Medulla oblongata (tissue), 1 donor: ENCODE measurements at regions not wholly inside any gene's neighbourhood (a gene's known extent, or its start where the extent isn't known, plus 50 kb on each side); places are given as distances from the start of the nearest gene placed in this dataset.
"Not testable (repeated sequence)": the region's sequence is repeated elsewhere in the genome, so short reads cannot be mapped to it uniquely, and the experiment has no call there.

Experiments used
- DNase-seq: peaks from one replicate; pipeline ENCODE4 v3.0.0-alpha.2; 2015; ENCODE audit errors: extremely low spot score

GRCh38 chr21:16218682-16219343 is 489.0 kb downstream of the USP25 start:
- DNase-seq = no peak

GRCh38 chr21:16224756-16225155 is 495.0 kb downstream of the USP25 start:
- DNase-seq = not testable (repeated sequence)

GRCh38 chr21:16239659-16240265 is 510.0 kb downstream of the USP25 start:
- DNase-seq = no peak

GRCh38 chr21:16241016-16241415 is 511.2 kb downstream of the USP25 start:
- no peak for DNase-seq

- no peak for DNase-seq
Observed at GRCh38 chr21:16241479-16241963, 511.7 kb downstream of the USP25 start.

- peak; percentile 58 for DNase-seq
Observed at GRCh38 chr21:16243396-16243795, 513.6 kb downstream of the USP25 start.

GRCh38 chr21:16248705-16249104 is 518.9 kb downstream of the USP25 start:
- DNase-seq = no peak

GRCh38 chr21:16250273-16250672 is 520.5 kb downstream of the USP25 start:
- peak; percentile 43 for DNase-seq

- no peak for DNase-seq
Observed at GRCh38 chr21:16258844-16259611, 529.2 kb downstream of the USP25 start.

- DNase-seq = no peak
Observed at GRCh38 chr21:16262091-16262490, 532.3 kb downstream of the USP25 start.

GRCh38 chr21:16264319-16264718 is 534.5 kb downstream of the USP25 start:
- DNase-seq = peak; percentile 43

- no peak for DNase-seq
Observed at GRCh38 chr21:16269476-16269875, 539.7 kb downstream of the USP25 start.

- peak; percentile 81 for DNase-seq
Observed at GRCh38 chr21:16279731-16280581, 550.2 kb downstream of the USP25 start.

GRCh38 chr21:16280686-16281091 is 550.9 kb downstream of the USP25 start:
- DNase-seq = peak; percentile 63

GRCh38 chr21:16283516-16283915 is 553.7 kb downstream of the USP25 start:
- DNase-seq = no peak

GRCh38 chr21:16285605-16286126 is 555.9 kb downstream of the USP25 start:
- DNase-seq = peak; percentile 56

- no peak for DNase-seq
Observed at GRCh38 chr21:16287046-16287445, 557.3 kb downstream of the USP25 start.

GRCh38 chr21:16291296-16291695 is 561.5 kb downstream of the USP25 start:
- no peak for DNase-seq

- DNase-seq = no peak
Observed at GRCh38 chr21:16294128-16294527, 564.3 kb downstream of the USP25 start.

GRCh38 chr21:16302851-16303282 is 573.1 kb downstream of the USP25 start:
- DNase-seq = peak; percentile 80
